ENCODE measurements at regions not wholly inside any gene's neighbourhood (a gene's known extent, or its start where the extent isn't known, plus 50 kb on each side); places are given as distances from the start of the nearest gene placed in this dataset.

DNA sequence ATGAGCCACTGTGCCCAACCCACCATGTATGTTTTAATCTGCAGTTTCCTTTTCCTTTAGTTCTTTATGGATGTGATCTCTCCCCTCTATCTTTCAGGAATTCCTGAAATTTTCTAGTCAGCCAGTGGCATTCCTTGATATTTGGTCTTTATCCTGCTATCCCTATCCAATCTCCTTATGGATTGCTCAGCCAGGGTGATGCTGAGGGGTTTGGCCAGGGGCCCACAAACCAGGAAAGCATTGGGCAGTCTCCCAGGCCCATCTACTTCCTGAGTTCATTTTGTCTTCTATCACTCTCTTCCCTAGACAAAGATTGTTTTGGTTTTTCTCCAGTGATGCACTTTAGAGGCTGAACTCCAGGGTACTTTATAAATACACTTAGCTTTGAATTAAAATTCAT is 115.9 kb downstream of the KATNIP start:
- TF ChIP-seq SMC3 (IDR thresholded peaks at IDR 0.05; ENCODE audit: low read depth, low read length) (no peak), RFX5 (IDR thresholded peaks at IDR 0.05; ENCODE audit: low read depth, low read length) (no peak), POLR2A (IDR thresholded peaks at IDR 0.05; ENCODE audit: low read depth, low read length) (no peak)
- TF ChIP-seq, protein P1, sequence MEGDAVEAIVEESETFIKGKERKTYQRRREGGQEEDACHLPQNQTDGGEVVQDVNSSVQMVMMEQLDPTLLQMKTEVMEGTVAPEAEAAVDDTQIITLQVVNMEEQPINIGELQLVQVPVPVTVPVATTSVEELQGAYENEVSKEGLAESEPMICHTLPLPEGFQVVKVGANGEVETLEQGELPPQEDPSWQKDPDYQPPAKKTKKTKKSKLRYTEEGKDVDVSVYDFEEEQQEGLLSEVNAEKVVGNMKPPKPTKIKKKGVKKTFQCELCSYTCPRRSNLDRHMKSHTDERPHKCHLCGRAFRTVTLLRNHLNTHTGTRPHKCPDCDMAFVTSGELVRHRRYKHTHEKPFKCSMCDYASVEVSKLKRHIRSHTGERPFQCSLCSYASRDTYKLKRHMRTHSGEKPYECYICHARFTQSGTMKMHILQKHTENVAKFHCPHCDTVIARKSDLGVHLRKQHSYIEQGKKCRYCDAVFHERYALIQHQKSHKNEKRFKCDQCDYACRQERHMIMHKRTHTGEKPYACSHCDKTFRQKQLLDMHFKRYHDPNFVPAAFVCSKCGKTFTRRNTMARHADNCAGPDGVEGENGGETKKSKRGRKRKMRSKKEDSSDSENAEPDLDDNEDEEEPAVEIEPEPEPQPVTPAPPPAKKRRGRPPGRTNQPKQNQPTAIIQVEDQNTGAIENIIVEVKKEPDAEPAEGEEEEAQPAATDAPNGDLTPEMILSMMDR (conservative IDR thresholded peaks at IDR 0.05; ENCODE audit: low read depth, low read length) = no peak

Measured in IMR-90 (cell line).